Aorta (tissue), 5 donors: ENCODE measurements at regions not wholly inside any gene's neighbourhood (a gene's known extent, or its start where the extent isn't known, plus 50 kb on each side); places are given as distances from the start of the nearest gene placed in this dataset.

Source experiments
- ATAC-seq: fragments of 200-7000 bp; cut with Tn5 transposase; one replicate; pipeline ENCODE4 v1.9.1; 2022; ENCODE audit warnings: moderate library complexity; ENCODE audit not compliant: low FRiP score
- DNase-seq, 2 donors: peaks; one replicate each; pipeline ENCODE4 v3.0.0-alpha.2; 2020
- H3K27ac ChIP-seq, 2 donors: one replicate each; pipeline ENCODE4 v1.5.1; 2013; ENCODE audit warnings: low read length in 2 of 2, mild to moderate bottlenecking in 2 of 2, moderate library complexity in 2 of 2, control low read depth in 1 of 2, inconsistent platforms in 1 of 2, low read depth in 1 of 2
- H3K27me3 ChIP-seq, 2 donors: one replicate each; pipeline ENCODE4 v1.6.1; 2013; ENCODE audit warnings: control low read depth in 1 of 2, low read length in 1 of 2, mild to moderate bottlenecking in 1 of 2, moderate library complexity in 1 of 2; ENCODE audit not compliant: insufficient read depth in 2 of 2, control insufficient read depth in 1 of 2
- H3K36me3 ChIP-seq, 2 donors: one replicate each; pipeline ENCODE4 v1.6.1; 2013; ENCODE audit warnings: control low read depth in 1 of 2, low read length in 1 of 2, mild to moderate bottlenecking in 1 of 2; ENCODE audit not compliant: insufficient read depth in 2 of 2, control insufficient read depth in 1 of 2
- H3K4me1 ChIP-seq, 2 donors: one replicate each; pipeline ENCODE4 v1.6.1; 2013; ENCODE audit warnings: low read length in 2 of 2, control low read depth in 1 of 2, mild to moderate bottlenecking in 1 of 2, moderate library complexity in 1 of 2; ENCODE audit not compliant: insufficient read depth in 2 of 2, control insufficient read depth in 1 of 2
- H3K4me3 ChIP-seq, 2 donors: one replicate each; pipeline ENCODE4 v1.5.1; 2013; ENCODE audit warnings: low read length in 2 of 2, control low read depth in 1 of 2, mild to moderate bottlenecking in 1 of 2
- H3K9me3 ChIP-seq: one replicate; pipeline ENCODE4 v1.6.1; 2013; ENCODE audit warnings: mild to moderate bottlenecking, low read length; ENCODE audit not compliant: control insufficient read depth
- WGBS, 2 donors: extraction: QIAGEN DNeasy Blood & Tissue Kit; methylation state at CpG; one replicate each; pipeline ENCODE4 v1.1.7; 2013; 5-methylcytosine and 5-hydroxymethylcytosine counted together
- intact Hi-C, 2 donors: fragments of 100-400 bp; cut with DNase I; formaldehyde crosslinking; loops; one replicate each; pipeline versions ENCODE4 v1.14.2 to v1.15.0; 2022
- donor health status: healthy with polysubstance abuse.
- donor health status: Bipolar disorder and iron deficiency.
- donor health status: DM: no; HTN: no; CAD: no.
- donor health status: DM: no; HTN: no; CAD: no.
- donor health status: DM: yes; HTN: yes; CAD: no.

GRCh38 chr4:31620476-31620875 is 900.3 kb downstream of the PCDH7 start:
- no peaks in the 10 kb centered on the region for H3K4me1 ChIP-seq
- H3K4me3 ChIP-seq: no peak overlapping the region
- H3K27ac ChIP-seq: no peak overlapping the region
- intact Hi-C loops: no loop called here
- H3K36me3 ChIP-seq: no peaks in the 10 kb centered on the region
- DNase-seq (no peak), ATAC-seq (no peak)
- no peaks in the 10 kb centered on the region for H3K27me3 ChIP-seq
- H3K9me3 ChIP-seq: no peaks in the 10 kb centered on the region
- 25 to 29% methylated on average over 2 of the region's 2 CpGs for WGBS, 2 donors

DNA sequence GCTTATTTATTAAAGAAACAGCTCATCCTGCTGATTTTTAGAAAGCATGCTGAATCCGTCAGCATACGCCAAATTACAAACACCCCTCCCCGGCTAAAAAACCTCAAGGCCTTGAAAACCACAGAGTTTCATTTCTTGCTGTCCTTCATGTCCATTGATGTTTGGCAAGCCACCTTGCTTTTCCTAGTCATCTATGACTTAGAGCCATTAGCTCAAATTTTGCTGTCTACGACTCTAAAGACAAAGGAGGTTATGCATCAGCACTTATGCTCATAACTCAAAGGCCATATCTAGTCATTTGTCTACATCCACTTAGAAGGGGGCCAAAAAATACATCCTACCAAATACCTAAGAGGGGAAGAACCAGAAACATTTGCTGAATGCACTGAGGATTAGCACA is 925.1 kb downstream of the PCDH7 start:
- no peak for DNase-seq
- H3K4me3 ChIP-seq: no peak overlapping the region
- intact Hi-C loops: no loop called here
- H3K27ac ChIP-seq: no peak overlapping the region
- no peak for ATAC-seq
- no peaks in the 10 kb centered on the region for H3K27me3 ChIP-seq
- 91 to 93% methylated on average over 4 of the region's 4 CpGs for WGBS, 2 donors
- no peaks in the 10 kb centered on the region for H3K4me1 ChIP-seq
- H3K36me3 ChIP-seq: no peaks in the 10 kb centered on the region
- H3K9me3 ChIP-seq: no peaks in the 10 kb centered on the region

GRCh38 chr4:31647786-31648185 is 927.6 kb downstream of the PCDH7 start:
- intact Hi-C loops: no loop called here
- H3K4me1 ChIP-seq: no peaks in the 10 kb centered on the region
- no peak overlapping the region for H3K27ac ChIP-seq
- ATAC-seq (no peak), DNase-seq (no peak)
- no peaks in the 10 kb centered on the region for H3K9me3 ChIP-seq
- H3K36me3 ChIP-seq: no peaks in the 10 kb centered on the region
- H3K27me3 ChIP-seq: no peaks in the 10 kb centered on the region
- H3K4me3 ChIP-seq: no peak overlapping the region
- WGBS, 2 donors: 78 to 89% methylated on average over 1 of the region's 1 CpG

- no peak overlapping the region for H3K4me3 ChIP-seq
- ATAC-seq (no peak), DNase-seq (no peak)
- H3K27me3 ChIP-seq: no peaks in the 10 kb centered on the region
- intact Hi-C loops: no loop called here
- no peak overlapping the region for H3K27ac ChIP-seq
- no peaks in the 10 kb centered on the region for H3K9me3 ChIP-seq
- no peaks in the 10 kb centered on the region for H3K36me3 ChIP-seq
- 0 to 37% methylated on average over 1 of the region's 1 CpG for WGBS, 2 donors
- H3K4me1 ChIP-seq: no peaks in the 10 kb centered on the region
Observed at GRCh38 chr4:31649878-31650277, 929.7 kb downstream of the PCDH7 start.

DNA sequence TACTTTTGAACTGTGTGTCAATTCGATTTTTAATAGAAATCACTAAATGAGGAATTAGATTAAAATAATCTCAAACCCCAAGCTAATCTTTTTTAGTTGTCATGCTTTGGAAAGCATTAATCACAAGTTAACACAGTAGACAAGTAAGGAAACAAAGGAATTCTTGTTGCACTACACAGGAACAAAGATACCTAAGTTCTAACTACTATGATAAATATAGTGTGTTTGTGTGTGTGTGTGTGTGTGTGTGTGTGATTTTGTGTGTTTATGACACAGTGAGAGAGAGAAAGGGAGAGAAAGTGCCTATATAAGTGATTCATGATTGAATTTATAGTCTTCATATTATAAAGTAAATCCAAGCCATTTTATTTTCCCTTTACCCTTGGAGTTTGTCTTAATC is 931.4 kb downstream of the PCDH7 start:
- Histone ChIP-seq H3K9me3 (no peaks in the 10 kb centered on the region), H3K27ac (no peak overlapping the region), H3K27me3 (no peaks in the 10 kb centered on the region), H3K36me3 (no peaks in the 10 kb centered on the region), H3K4me1 (no peaks in the 10 kb centered on the region), H3K4me3 (no peak overlapping the region)
- WGBS, 2 donors: 50 to 78% methylated on average over 1 of the region's 1 CpG
- DNase-seq: no peak
- intact Hi-C loops: no loop called here
- no peak for ATAC-seq

GRCh38 chr4:31655328-31655727 is 935.2 kb downstream of the PCDH7 start:
- Histone ChIP-seq H3K27me3 (no peaks in the 10 kb centered on the region), H3K9me3 (no peaks in the 10 kb centered on the region), H3K4me1 (no peaks in the 10 kb centered on the region), H3K4me3 (no peak overlapping the region), H3K27ac (no peak overlapping the region), H3K36me3 (no peaks in the 10 kb centered on the region)
- DNase-seq (no peak), ATAC-seq (no peak)
- intact Hi-C loops: no loop called here

- 88 to 93% methylated on average over 5 of the region's 5 CpGs for WGBS, 2 donors
- no peak overlapping the region for H3K4me3 ChIP-seq
- ATAC-seq: no peak
- intact Hi-C loops: no loop called here
- H3K27me3 ChIP-seq: no peaks in the 10 kb centered on the region
- H3K9me3 ChIP-seq: no peaks in the 10 kb centered on the region
- H3K27ac ChIP-seq: no peak overlapping the region
- no peaks in the 10 kb centered on the region for H3K36me3 ChIP-seq
- H3K4me1 ChIP-seq: no peaks in the 10 kb centered on the region
- no peak for DNase-seq
Observed at GRCh38 chr4:31657859-31658570, 937.8 kb downstream of the PCDH7 start.

- no peaks in the 10 kb centered on the region for H3K27me3 ChIP-seq
- no peaks in the 10 kb centered on the region for H3K36me3 ChIP-seq
- no peaks in the 10 kb centered on the region for H3K9me3 ChIP-seq
- ATAC-seq: no peak
- H3K4me1 ChIP-seq: no peaks in the 10 kb centered on the region
- no peak overlapping the region for H3K4me3 ChIP-seq
- intact Hi-C loops: no loop called here
- no peak for DNase-seq
- 22 to 33% methylated on average over 1 of the region's 1 CpG for WGBS, 2 donors
- no peak overlapping the region for H3K27ac ChIP-seq
Observed at GRCh38 chr4:31660916-31661315, 940.7 kb downstream of the PCDH7 start.

DNA sequence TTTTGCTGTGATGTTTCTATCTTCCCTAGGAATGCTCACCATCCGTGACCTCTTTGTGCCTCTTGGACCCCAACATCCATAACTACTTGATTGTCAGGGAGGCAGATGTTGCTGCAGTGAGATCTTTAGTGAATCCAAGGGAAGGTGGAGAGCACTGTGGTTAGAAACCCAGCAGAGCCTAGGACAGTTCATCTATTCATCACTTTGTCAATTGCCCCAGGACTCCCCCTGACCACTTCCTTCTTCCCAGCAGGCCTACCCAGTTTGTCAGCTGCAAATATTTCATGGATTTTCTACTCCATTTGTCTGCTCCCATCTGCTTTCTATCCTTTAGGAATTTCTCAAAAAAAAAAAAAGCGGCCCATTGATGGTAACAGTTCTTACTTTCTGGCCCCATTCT is 942.8 kb downstream of the PCDH7 start:
- Histone ChIP-seq H3K36me3 (no peaks in the 10 kb centered on the region), H3K4me3 (no peak overlapping the region), H3K4me1 (no peaks in the 10 kb centered on the region), H3K27ac (no peak overlapping the region), H3K27me3 (no peaks in the 10 kb centered on the region), H3K9me3 (no peaks in the 10 kb centered on the region)
- intact Hi-C loops: no loop called here
- ATAC-seq: no peak
- 92 to 94% methylated on average over 2 of the region's 2 CpGs for WGBS, 2 donors
- DNase-seq: no peak
